Activated T-helper 2 cell treated with anti-CD3 and anti-CD28 coated beads, Interferon-gamma antibody, Interleukin-2, Interleukin-4, amounts not matched to agents 10 μg/mL and 5 μg/mL and 100 μg/mL, durations not matched to agents 14 hours and 24 hours and 36 hours (primary cell): ENCODE measurements at regions not wholly inside any gene's neighbourhood (a gene's known extent, or its start where the extent isn't known, plus 50 kb on each side); places are given as distances from the start of the nearest gene placed in this dataset.
A peak's percentile ranks its signal among the peaks of the same experiment; 100 is the strongest.
"Not testable (repeated sequence)": the region's sequence is repeated elsewhere in the genome, so short reads cannot be mapped to it uniquely, and the experiment has no call there.

Experiments used
- DNase-seq: peaks from one replicate; pipeline ENCODE4 v3.0.0; 2021; ENCODE audit warnings: low spot score
- H3K27ac Mint-ChIP-seq: one replicate; pipeline ENCODE4 v1.8.0; 2021; ENCODE audit warnings: mixed read lengths
- H3K27me3 Mint-ChIP-seq: one replicate; pipeline ENCODE4 v1.8.0; 2021; ENCODE audit warnings: low read depth, mixed read lengths
- H3K36me3 Mint-ChIP-seq: one replicate; pipeline ENCODE4 v1.8.0; 2021; ENCODE audit warnings: low read depth, mixed read lengths
- H3K4me1 Mint-ChIP-seq: one replicate; pipeline ENCODE4 v1.8.0; 2021; ENCODE audit warnings: low read depth, mixed read lengths
- H3K4me3 Mint-ChIP-seq: one replicate; pipeline ENCODE4 v1.8.0; 2021; ENCODE audit warnings: low read depth, mild to moderate bottlenecking, moderate library complexity, mixed read lengths
- H3K9me3 Mint-ChIP-seq: one replicate; pipeline ENCODE4 v1.8.0; 2021; ENCODE audit warnings: mixed read lengths
- intact Hi-C: fragments of 100-400 bp; cut with micrococcal nuclease; formaldehyde crosslinking; loops from one replicate; pipeline ENCODE4 v1.15.1; 2023

- no peaks in the 10 kb centered on the region for H3K27me3 Mint-ChIP-seq
- no peak for DNase-seq
- no peaks in the 10 kb centered on the region for H3K36me3 Mint-ChIP-seq
- H3K4me3 Mint-ChIP-seq, result no peak overlapping the region
- no peaks in the 10 kb centered on the region for H3K4me1 Mint-ChIP-seq
- H3K27ac Mint-ChIP-seq, result no peak overlapping the region
- intact Hi-C loops, result no loop called here
- H3K9me3 Mint-ChIP-seq, result no peaks in the 10 kb centered on the region
These were observed 81.2 kb upstream of the DNAH5 start for GRCh38 chr5:14025569-14026286.

- Mint-ChIP-seq H3K27ac (no peak overlapping the region), H3K4me3 (no peak overlapping the region), H3K27me3 (no peaks in the 10 kb centered on the region), H3K9me3 (no peaks in the 10 kb centered on the region), H3K4me1 (no peaks in the 10 kb centered on the region), H3K36me3 (no peaks in the 10 kb centered on the region)
- DNase-seq, result no peak
- intact Hi-C loops, result no loop called here
These were observed 78.5 kb upstream of the DNAH5 start for GRCh38 chr5:14022971-14023370.

- intact Hi-C loops, H3K36me3 Mint-ChIP-seq, H3K27ac Mint-ChIP-seq, H3K9me3 Mint-ChIP-seq, H3K4me3 Mint-ChIP-seq, DNase-seq, H3K27me3 Mint-ChIP-seq, H3K4me1 Mint-ChIP-seq: not testable (repeated sequence)
These were observed 76.5 kb upstream of the DNAH5 start for GRCh38 chr5:14020944-14021343.

- no peaks in the 10 kb centered on the region for H3K27me3 Mint-ChIP-seq
- H3K4me1 Mint-ChIP-seq, result no peaks in the 10 kb centered on the region
- no peak for DNase-seq
- no peak overlapping the region for H3K27ac Mint-ChIP-seq
- no peaks in the 10 kb centered on the region for H3K9me3 Mint-ChIP-seq
- no peaks in the 10 kb centered on the region for H3K36me3 Mint-ChIP-seq
- intact Hi-C loops, result no loop called here
- no peak overlapping the region for H3K4me3 Mint-ChIP-seq
These were observed 75.3 kb upstream of the DNAH5 start for GRCh38 chr5:14019768-14020290.

- Mint-ChIP-seq H3K4me1 (no peaks in the 10 kb centered on the region), H3K36me3 (no peaks in the 10 kb centered on the region), H3K9me3 (no peaks in the 10 kb centered on the region), H3K27ac (no peak overlapping the region), H3K27me3 (peaks cover 2% of the 10 kb centered on the region), H3K4me3 (no peak overlapping the region)
- no peak for DNase-seq
- intact Hi-C loops, result no loop called here
These were observed 73.4 kb upstream of the DNAH5 start for GRCh38 chr5:14017904-14018303.

GRCh38 chr5:14016549-14016948 lies 72.1 kb upstream of the DNAH5 start:
- Mint-ChIP-seq H3K9me3 (no peaks in the 10 kb centered on the region), H3K27ac (no peak overlapping the region), H3K27me3 (peaks cover 10% of the 10 kb centered on the region), H3K36me3 (no peaks in the 10 kb centered on the region), H3K4me3 (no peak overlapping the region), H3K4me1 (peaks cover 3% of the 10 kb centered on the region)
- DNase-seq, result no peak
- intact Hi-C loops, result no loop called here

- Mint-ChIP-seq H3K4me1 (peaks cover 3% of the 10 kb centered on the region), H3K27me3 (peaks cover 22% of the 10 kb centered on the region), H3K36me3 (no peaks in the 10 kb centered on the region), H3K9me3 (no peaks in the 10 kb centered on the region), H3K27ac (no peak overlapping the region), H3K4me3 (peak overlapping the region; percentile 79)
- intact Hi-C loops, result no loop called here
- DNase-seq, result peak; percentile 32
These were observed 66.9 kb upstream of the DNAH5 start for GRCh38 chr5:14011089-14012020.

GRCh38 chr5:14009575-14009974 lies 65.1 kb upstream of the DNAH5 start:
- DNase-seq, result no peak
- no peaks in the 10 kb centered on the region for H3K36me3 Mint-ChIP-seq
- peaks cover 3% of the 10 kb centered on the region for H3K4me1 Mint-ChIP-seq
- intact Hi-C loops, result no loop called here
- no peak overlapping the region for H3K4me3 Mint-ChIP-seq
- H3K27ac Mint-ChIP-seq, result no peak overlapping the region
- no peaks in the 10 kb centered on the region for H3K9me3 Mint-ChIP-seq
- peaks cover 22% of the 10 kb centered on the region for H3K27me3 Mint-ChIP-seq

GRCh38 chr5:14008819-14009311 lies 64.4 kb upstream of the DNAH5 start:
- Mint-ChIP-seq H3K4me1 (peaks cover 3% of the 10 kb centered on the region), H3K36me3 (no peaks in the 10 kb centered on the region), H3K4me3 (no peak overlapping the region), H3K27ac (no peak overlapping the region), H3K27me3 (peaks cover 22% of the 10 kb centered on the region), H3K9me3 (no peaks in the 10 kb centered on the region)
- no peak for DNase-seq
- intact Hi-C loops, result no loop called here

GRCh38 chr5:14006823-14007520 lies 62.5 kb upstream of the DNAH5 start:
- Mint-ChIP-seq H3K36me3 (no peaks in the 10 kb centered on the region), H3K9me3 (no peaks in the 10 kb centered on the region), H3K4me1 (peaks cover 2% of the 10 kb centered on the region), H3K27me3 (peaks cover 13% of the 10 kb centered on the region), H3K27ac (no peak overlapping the region), H3K4me3 (no peak overlapping the region)
- no peak for DNase-seq
- intact Hi-C loops, result no loop called here

GRCh38 chr5:14004598-14005394 lies 60.3 kb upstream of the DNAH5 start:
- Mint-ChIP-seq H3K4me3 (no peak overlapping the region), H3K27ac (no peak overlapping the region), H3K9me3 (no peaks in the 10 kb centered on the region), H3K36me3 (no peaks in the 10 kb centered on the region), H3K4me1 (no peaks in the 10 kb centered on the region), H3K27me3 (peaks cover 3% of the 10 kb centered on the region)
- intact Hi-C loops, result no loop called here
- no peak for DNase-seq

- intact Hi-C loops, result no loop called here
- Mint-ChIP-seq H3K27ac (no peak overlapping the region), H3K36me3 (no peaks in the 10 kb centered on the region)
These were observed 59.4 kb upstream of the DNAH5 start for GRCh38 chr5:14003936-14004335.

More at GRCh38 chr5:14003936-14004335, 59.4 kb upstream of the DNAH5 start:
- Mint-ChIP-seq H3K27me3 (no peaks in the 10 kb centered on the region), H3K4me3 (no peak overlapping the region), H3K4me1 (no peaks in the 10 kb centered on the region), H3K9me3 (no peaks in the 10 kb centered on the region)
- no peak for DNase-seq
